Left cardiac atrium (tissue), 4 donors: ENCODE measurements at regions not wholly inside any gene's neighbourhood (a gene's known extent, or its start where the extent isn't known, plus 50 kb on each side); places are given as distances from the start of the nearest gene placed in this dataset.

Experiments
- ATAC-seq, 2 donors: fragments of 200-7000 bp; cut with Tn5 transposase; one replicate each; pipeline ENCODE4 v1.9.1; 2020; ENCODE audit warnings: mild to moderate bottlenecking in 2 of 2, moderate library complexity in 2 of 2
- DNase-seq: peaks from one replicate; pipeline ENCODE4 v3.0.0-alpha.2; 2020
- intact Hi-C, 2 donors: fragments of 100-400 bp; cut with DNase I; formaldehyde crosslinking; loops; one replicate each; pipeline versions ENCODE4 v1.14.1 to v1.15.1; 2022 to 2023
- donor health status: DM: no; HTN: yes; CAD: no.
- donor health status: DM: no; HTN: yes; CAD: no; lungs with severe emphysema.
- donor health status: DM: yes; HTN: yes; CAD: no.
- donor health status: Dilated cardiomyopathy.

GRCh38 chr11:119827113-119827512 lies 98.1 kb upstream of the NECTIN1 start:
- DNase-seq, result no peak

DNA sequence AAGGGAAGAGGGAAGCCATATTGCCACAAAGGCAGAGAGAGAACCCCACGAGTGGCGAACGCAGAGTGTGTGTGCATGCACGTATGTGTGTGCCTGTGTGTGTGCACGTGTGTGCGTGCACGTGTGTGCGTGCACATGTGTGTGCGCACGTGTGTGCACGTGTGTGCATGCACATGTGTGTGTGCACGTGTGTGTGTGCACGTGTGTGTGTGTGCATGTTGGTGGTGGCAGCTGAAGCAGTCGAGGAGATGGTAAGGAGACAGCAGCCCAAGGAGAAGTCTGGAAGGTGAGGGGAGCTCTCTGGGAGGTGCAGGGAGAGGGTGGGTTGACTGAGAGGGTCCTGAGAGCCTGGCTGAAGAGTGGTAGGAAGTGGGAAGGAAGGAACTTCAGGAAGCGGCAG lies 94.1 kb upstream of the NECTIN1 start:
- ATAC-seq (no peak), DNase-seq (no peak)
- intact Hi-C loops, result no loop called here

More at GRCh38 chr11:119827113-119827512, 98.1 kb upstream of the NECTIN1 start:
- ATAC-seq, result no peak
- intact Hi-C loops, result no loop called here

DNA sequence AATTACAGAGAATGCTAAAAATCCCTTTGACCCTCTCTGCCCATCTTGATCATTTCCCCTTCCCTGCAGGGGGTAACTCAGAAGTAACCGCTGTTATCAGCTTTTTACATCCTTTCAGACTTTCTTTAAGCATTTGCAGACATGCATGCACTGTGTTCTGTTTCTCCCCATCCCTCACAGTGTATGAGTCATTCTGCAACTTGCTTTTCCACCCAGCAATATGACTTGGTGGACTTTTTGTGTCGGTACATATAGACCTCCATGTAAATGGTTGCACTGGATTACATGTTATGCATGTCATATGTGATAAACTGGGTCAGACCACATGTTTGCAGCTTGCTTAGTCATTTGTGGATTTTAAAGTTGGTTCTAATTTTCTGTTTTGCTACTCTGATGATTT lies 87.7 kb upstream of the NECTIN1 start:
- no peak for DNase-seq
- intact Hi-C loops, result no loop called here
- no peak for ATAC-seq

- intact Hi-C loops, result no loop called here
Measured at GRCh38 chr11:119814766-119815165, 85.8 kb upstream of the NECTIN1 start.

GRCh38 chr11:119810478-119811232 lies 81.7 kb upstream of the NECTIN1 start:
- DNase-seq, result no peak

More at GRCh38 chr11:119814766-119815165, 85.8 kb upstream of the NECTIN1 start:
- no peak for ATAC-seq
- DNase-seq, result no peak

GRCh38 chr11:119809346-119809745 lies 80.3 kb upstream of the NECTIN1 start:
- intact Hi-C loops, result no loop called here
- DNase-seq, result no peak
- no peak for ATAC-seq

More at GRCh38 chr11:119810478-119811232, 81.7 kb upstream of the NECTIN1 start:
- no peak for ATAC-seq
- intact Hi-C loops, result no loop called here

GRCh38 chr11:119808407-119809185 lies 79.6 kb upstream of the NECTIN1 start:
- DNase-seq, result no peak
- no peak for ATAC-seq
- intact Hi-C loops, result no loop called here

DNA sequence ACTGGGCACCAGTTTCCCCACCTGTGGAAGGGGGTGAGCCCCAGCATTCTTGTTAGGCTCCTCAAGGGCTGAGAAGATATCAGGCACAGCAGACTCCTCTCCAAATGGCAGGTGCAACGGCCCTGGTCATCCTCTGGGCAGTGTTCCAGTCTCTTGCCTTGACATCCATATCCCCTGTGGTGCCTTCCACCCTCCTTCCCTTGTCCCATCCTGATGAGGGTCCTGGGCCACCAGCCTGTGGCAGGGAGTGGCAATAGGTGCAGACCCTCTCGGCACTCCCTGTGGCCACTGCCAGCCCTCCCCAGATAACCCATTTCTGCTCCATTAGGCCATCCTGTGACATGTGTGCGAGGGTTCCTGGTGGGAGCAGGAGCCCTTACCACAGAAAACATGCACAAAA lies 78.8 kb upstream of the NECTIN1 start:
- ATAC-seq, result no peak
- intact Hi-C loops, result no loop called here
- DNase-seq, result no peak

DNA sequence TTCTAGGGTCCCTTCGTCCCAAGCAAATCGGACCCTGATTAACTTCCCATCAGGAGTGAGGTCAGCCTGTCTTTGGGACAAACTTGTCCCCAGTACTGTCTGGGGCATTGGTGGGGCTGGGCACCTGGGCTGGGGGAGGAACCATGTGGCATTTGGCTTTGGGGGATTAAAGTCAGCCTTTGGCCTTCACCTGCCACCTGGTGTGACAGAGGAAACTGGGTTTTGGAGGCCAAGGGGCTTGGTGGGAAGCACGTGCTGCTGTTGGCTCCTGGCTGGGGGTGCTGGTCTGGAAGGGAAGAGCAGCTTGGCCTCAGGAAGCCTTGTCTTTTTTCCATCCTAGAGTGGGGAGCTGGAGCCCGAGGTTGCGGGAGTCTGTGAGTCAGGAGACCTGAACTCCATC lies 78.4 kb upstream of the NECTIN1 start:
- DNase-seq (no peak), ATAC-seq (no peak)
- intact Hi-C loops, result no loop called here

DNA sequence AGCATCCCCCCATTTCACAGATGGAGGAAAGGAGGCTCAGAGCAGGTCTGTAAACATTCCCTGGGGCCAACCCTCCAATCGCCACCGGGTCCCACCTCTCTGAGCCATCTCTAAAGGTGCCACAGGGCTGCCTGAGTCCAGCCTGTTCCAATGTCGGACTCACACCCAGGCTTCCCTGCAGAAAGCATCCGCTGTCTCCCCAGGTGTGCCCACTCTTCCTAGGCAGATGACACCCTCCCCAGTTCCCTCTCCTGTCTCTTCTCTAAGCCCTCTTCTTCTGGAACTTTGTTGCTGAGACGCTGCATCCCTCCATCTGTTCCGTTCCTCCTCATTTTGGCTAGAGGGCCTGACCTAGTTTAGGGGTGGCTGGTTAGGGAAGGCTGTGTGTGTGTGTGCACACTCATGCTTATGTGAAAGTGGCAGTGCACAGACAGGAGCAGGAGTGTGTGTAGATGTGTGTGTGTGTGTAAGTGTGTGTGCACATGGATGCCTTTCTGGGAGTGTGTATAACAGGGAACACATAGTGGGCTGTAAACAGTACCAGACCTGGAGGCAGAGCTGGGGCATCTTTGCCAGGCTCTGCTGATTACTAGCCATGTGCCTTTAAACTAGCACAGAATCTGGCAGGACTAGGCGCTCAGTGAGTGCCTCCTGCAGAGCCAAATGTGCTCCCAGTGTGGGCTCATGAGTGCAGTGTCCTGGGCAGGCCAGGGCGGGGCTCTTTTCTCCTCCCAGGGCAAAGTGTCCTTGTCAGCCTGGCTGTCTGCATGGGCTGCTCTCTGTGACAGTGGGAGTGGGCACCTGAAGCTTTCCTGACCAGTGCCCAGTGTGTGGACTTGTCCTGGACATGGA lies 77.3 kb upstream of the NECTIN1 start:
- ATAC-seq, result peak in 1 of 2 donors; percentile 60
- intact Hi-C loops, result no loop called here
- DNase-seq, result no peak

GRCh38 chr11:119805663-119806062 lies 76.7 kb upstream of the NECTIN1 start:
- ATAC-seq (no peak), DNase-seq (no peak)
- intact Hi-C loops, result no loop called here

- intact Hi-C loops, result no loop called here
- ATAC-seq, result no peak
Measured at GRCh38 chr11:119804698-119805097, 75.7 kb upstream of the NECTIN1 start.

DNA sequence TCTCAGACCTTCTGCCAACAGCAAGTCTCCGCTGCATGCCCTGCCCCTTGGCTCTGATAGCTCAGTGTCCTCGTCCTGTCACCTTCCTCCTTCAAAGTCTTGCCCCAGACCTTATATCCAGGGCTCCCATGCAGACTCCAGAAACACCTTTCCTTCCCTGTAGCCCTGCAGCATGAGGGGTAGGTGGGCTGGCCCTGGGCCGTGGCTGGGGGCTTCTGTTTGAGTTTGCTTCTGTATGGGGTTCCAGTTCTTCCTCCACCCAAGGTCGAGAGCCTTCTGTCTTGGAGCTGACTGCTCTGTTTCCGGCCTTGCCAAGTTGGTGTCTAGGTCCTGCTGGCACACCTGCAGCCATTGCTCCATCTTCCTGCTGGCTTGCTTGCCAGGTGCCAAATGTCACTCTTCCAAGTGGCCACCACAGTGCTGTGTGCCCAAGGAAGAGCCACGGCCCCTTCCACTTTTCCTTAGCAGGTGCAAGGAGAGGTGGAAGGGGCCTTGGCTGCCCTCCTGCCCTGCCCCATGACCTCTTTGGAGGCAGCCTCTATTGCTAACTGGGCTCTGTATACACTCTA lies 74.8 kb upstream of the NECTIN1 start:
- intact Hi-C loops, result no loop called here
- DNase-seq (no peak), ATAC-seq (no peak)

More at GRCh38 chr11:119804698-119805097, 75.7 kb upstream of the NECTIN1 start:
- DNase-seq, result no peak

- no peak for ATAC-seq
- intact Hi-C loops, result no loop called here
- no peak for DNase-seq
Measured at GRCh38 chr11:119803139-119803538, 74.1 kb upstream of the NECTIN1 start.

DNA sequence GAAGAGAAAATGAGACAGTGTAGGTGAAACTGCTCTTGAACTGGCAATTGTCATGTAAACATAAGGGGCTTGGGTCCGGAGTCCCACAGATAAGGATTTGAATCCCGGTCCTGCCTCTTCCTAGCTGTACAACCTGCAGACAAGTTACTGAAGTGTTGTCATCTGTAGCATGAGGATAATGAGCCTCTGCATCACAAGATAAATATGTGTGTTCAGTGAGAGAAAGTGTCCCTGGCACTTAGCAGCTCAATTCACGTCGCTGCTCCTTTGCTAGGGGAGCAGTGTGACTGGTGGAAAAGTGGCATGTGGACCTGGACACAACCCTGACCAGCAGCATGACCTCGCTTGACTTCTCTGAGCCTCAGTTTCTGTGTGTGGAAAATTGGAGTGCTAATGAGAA lies 73.7 kb upstream of the NECTIN1 start:
- no peak for ATAC-seq
- intact Hi-C loops, result no loop called here
- no peak for DNase-seq

DNA sequence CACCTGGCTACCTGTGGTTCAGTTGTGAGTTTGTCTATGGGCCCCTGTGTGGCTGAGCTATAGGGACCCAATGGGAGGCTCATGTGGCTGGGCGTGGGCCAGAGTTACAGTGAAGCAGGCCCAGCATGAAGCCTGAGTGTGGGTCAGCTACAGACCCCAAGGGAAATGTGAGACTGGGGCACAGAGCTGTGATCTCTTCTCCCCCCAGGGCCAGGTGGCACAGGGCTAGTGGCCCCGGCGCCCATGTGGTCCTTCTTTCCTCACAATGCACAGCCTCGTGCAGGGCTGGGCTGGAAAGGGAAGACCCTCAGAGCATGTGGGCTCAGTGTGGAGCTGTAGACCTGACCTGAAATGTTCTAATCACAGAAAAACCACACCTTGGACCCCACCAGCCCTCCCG lies 71.6 kb upstream of the NECTIN1 start:
- intact Hi-C loops, result no loop called here
- DNase-seq (no peak), ATAC-seq (no peak)

DNA sequence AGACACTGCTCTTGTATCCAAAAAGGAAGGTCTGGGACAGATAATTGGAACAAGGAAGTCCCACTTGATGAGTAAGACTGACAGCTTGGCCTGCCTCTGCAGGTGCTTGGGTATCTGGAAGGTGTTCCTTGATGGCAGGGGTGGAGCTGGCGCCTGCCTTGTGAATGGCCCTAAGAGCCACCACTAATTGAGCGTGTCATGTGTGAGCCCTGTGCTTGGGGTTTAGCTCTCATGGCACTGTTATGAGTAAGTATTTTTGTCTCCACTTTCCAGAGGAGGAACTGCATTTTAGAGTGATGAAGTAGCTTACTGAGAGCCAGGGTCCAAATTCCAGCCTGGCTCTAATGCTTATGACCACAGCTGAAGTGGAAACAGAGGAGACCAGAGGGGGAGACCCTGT lies 71.2 kb upstream of the NECTIN1 start:
- no peak for DNase-seq
- ATAC-seq, result no peak
- intact Hi-C loops, result no loop called here

DNA sequence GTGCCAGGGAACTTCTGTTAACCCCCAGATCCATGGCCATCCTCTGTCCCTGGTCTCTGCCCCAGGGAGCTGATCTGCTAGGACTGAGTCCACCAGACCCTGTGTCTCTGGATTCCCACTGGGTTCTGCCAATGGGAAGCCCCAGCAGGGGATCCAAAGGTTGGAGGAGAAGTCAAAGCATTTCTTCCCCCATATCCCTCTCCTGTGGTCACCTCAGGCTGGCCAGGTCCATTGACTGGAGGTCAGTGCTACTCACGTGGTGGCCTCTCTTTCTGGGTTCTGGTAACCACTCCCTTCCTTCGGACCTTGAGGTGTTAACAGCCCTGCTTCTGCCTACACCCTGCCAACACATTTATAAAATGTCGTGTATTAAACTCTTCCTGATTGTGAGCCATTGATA lies 69.7 kb upstream of the NECTIN1 start:
- DNase-seq (no peak), ATAC-seq (no peak)
- intact Hi-C loops, result no loop called here

GRCh38 chr11:119797736-119798135 lies 68.7 kb upstream of the NECTIN1 start:
- no peak for DNase-seq
- intact Hi-C loops, result no loop called here
- ATAC-seq, result no peak
